HG02885 (cell line): ENCODE measurements at regions not wholly inside any gene's neighbourhood (a gene's known extent, or its start where the extent isn't known, plus 50 kb on each side); places are given as distances from the start of the nearest gene placed in this dataset.
"Not testable (repeated sequence)": the region's sequence is repeated elsewhere in the genome, so short reads cannot be mapped to it uniquely, and the experiment has no call there.

Experiments used
- ATAC-seq: cut with Tn5 transposase; IDR thresholded peaks from one replicate; pipeline ENCODE4 v1.9.1; 2021; ENCODE audit warnings: mild to moderate bottlenecking; ENCODE audit not compliant: unreplicated experiment, poor library complexity

- no peak for ATAC-seq
These were observed 126.9 kb upstream of the SLC7A14 start for GRCh38 chr3:170712798-170713197.

- no peak for ATAC-seq
These were observed 126.5 kb upstream of the SLC7A14 start for GRCh38 chr3:170712336-170712735.

- no peak for ATAC-seq
These were observed 125.9 kb upstream of the SLC7A14 start for GRCh38 chr3:170711786-170712185.

- ATAC-seq, result no peak
These were observed 123.2 kb upstream of the SLC7A14 start for GRCh38 chr3:170709046-170709445.

GRCh38 chr3:170707899-170708298 lies 122.0 kb upstream of the SLC7A14 start:
- ATAC-seq, result no peak

- no peak for ATAC-seq
These were observed 119.3 kb upstream of the SLC7A14 start for GRCh38 chr3:170705131-170705530.

GRCh38 chr3:170703121-170703588 lies 117.3 kb upstream of the SLC7A14 start:
- no peak for ATAC-seq

- no peak for ATAC-seq
These were observed 116.1 kb upstream of the SLC7A14 start for GRCh38 chr3:170701696-170702678.

- no peak for ATAC-seq
These were observed 114.2 kb upstream of the SLC7A14 start for GRCh38 chr3:170700054-170700404.

- no peak for ATAC-seq
These were observed 113.5 kb upstream of the SLC7A14 start for GRCh38 chr3:170699158-170700053.

GRCh38 chr3:170697908-170698307 lies 112.0 kb upstream of the SLC7A14 start:
- no peak for ATAC-seq

- ATAC-seq, result no peak
These were observed 111.3 kb upstream of the SLC7A14 start for GRCh38 chr3:170697131-170697530.

- no peak for ATAC-seq
These were observed 109.7 kb upstream of the SLC7A14 start for GRCh38 chr3:170695486-170696064.

- no peak for ATAC-seq
These were observed 106.8 kb upstream of the SLC7A14 start for GRCh38 chr3:170692720-170693119.

GRCh38 chr3:170690661-170690981 lies 104.7 kb upstream of the SLC7A14 start:
- ATAC-seq, result peak; percentile 11

GRCh38 chr3:170689893-170690660 lies 104.2 kb upstream of the SLC7A14 start:
- ATAC-seq, result peak; percentile 70

GRCh38 chr3:170689296-170689829 lies 103.5 kb upstream of the SLC7A14 start:
- ATAC-seq, result no peak

- ATAC-seq, result not testable (repeated sequence)
These were observed 102.3 kb upstream of the SLC7A14 start for GRCh38 chr3:170688222-170688621.

GRCh38 chr3:170680593-170680992 lies 94.7 kb upstream of the SLC7A14 start:
- no peak for ATAC-seq

- ATAC-seq, result no peak
These were observed 93.3 kb upstream of the SLC7A14 start for GRCh38 chr3:170679190-170679589.
